IMR-90 (cell line): ENCODE measurements at regions not wholly inside any gene's neighbourhood (a gene's known extent, or its start where the extent isn't known, plus 50 kb on each side); places are given as distances from the start of the nearest gene placed in this dataset.

Experiments
- CEBPB ChIP-seq: IDR thresholded peaks from 2 replicates; pipeline ENCODE4 v1.6.1; 2012; ENCODE audit warnings: low read depth, low read length, improper control_type of control experiment
- CTCF ChIP-seq: conservative IDR thresholded peaks from 2 replicates; pipeline ENCODE4 v1.5.1; 2012; ENCODE audit warnings: mild to moderate bottlenecking, low read depth, low read length, improper control_type of control experiment
- POLR2A ChIP-seq: IDR thresholded peaks from 2 replicates; pipeline ENCODE4 v1.6.1; 2012; ENCODE audit warnings: mild to moderate bottlenecking, low read depth, low read length
- RFX5 ChIP-seq: IDR thresholded peaks from 2 replicates; pipeline ENCODE4 v1.8.0; 2012; ENCODE audit warnings: low read depth, mild to moderate bottlenecking, low read length, moderate library complexity

DNA sequence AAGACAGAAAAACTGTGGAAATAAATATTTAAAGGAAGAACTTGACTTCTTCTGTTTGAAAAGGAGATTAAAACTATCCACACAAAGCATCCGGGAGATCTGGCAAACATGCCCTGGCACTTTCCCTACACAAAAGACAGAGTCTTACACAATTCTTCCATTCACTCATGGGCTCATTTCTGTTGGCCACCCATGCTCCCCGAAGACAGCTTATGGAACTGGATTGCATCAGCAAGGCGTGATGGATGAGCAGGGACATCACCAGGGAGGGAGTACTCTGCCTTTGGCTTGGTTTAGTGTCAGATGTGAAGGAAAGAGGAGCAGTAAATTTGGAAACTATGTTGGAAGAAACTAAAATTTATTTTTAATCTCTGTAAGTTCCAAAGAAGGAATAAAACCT lies 379.3 kb downstream of the CD109 start:
- TF ChIP-seq POLR2A (no peak), RFX5 (no peak), CEBPB (peak; percentile 56), CTCF (no peak)
